HK-2 (cell line): ENCODE measurements at regions not wholly inside any gene's neighbourhood (a gene's known extent, or its start where the extent isn't known, plus 50 kb on each side); places are given as distances from the start of the nearest gene placed in this dataset.
"Not testable (repeated sequence)": the region's sequence is repeated elsewhere in the genome, so short reads cannot be mapped to it uniquely, and the experiment has no call there.

Experiments
- DNase-seq: peaks from one replicate; pipeline ENCODE4 v3.0.0-alpha.2; 2018; ENCODE audit not compliant: unreplicated experiment

DNA sequence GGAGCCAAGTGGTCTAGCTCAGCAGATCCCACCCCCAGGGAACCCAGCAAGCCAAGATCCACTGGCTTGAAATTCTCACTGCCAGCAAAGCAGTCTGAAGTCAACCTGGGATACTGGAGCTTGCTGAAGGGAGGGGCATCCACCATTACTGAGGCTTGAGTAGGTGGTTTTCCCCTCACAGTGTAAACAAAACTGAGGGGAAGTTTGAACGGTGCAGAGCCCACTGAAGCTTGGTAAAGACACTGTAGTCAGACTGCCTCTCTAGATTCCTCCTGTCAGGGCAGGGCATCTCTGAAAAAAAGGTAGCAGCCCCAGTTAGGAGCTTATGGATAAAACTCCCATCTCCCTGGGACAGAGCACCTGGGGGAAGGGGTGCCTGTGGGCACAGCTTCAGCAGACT is 819.5 kb upstream of the EPHA7 start:
- DNase-seq: no peak

DNA sequence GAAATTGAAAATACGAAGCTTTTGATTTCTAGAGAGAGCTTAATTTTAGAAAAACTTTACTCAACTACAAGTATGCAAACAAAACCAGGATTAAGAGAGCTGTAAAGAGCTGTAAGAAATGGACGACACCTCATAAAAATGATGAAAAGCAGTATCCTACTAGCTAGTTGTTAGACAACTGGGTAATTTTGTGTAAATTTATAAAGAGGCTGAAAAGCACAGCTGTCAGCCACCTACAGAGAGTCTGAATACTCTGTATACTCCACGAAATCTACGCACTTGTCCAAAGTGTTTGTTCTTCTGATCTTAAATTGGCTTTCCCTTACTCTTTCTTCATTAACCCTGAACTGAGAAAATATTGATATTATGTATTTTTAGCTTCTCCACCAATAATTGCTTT is 808.4 kb upstream of the EPHA7 start:
- no peak for DNase-seq

DNA sequence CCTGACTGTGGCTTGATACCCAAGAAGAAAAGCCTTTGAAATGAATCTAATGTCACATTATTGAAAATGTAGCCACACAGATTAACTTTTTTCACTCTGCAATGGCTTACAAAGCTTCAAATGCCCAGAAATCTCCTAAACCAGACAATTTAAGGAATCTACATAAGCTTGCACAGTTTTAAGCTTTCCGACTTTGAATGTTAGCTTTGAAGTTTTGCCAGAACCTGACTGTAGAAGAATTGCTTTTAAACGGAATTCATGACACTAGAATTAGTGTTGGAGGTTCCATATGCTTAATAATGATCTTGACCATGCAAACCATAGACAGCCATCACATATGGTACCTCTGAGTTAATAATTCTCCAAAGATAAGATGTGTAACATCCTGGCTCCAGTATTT is 798.5 kb upstream of the EPHA7 start:
- no peak for DNase-seq

DNA sequence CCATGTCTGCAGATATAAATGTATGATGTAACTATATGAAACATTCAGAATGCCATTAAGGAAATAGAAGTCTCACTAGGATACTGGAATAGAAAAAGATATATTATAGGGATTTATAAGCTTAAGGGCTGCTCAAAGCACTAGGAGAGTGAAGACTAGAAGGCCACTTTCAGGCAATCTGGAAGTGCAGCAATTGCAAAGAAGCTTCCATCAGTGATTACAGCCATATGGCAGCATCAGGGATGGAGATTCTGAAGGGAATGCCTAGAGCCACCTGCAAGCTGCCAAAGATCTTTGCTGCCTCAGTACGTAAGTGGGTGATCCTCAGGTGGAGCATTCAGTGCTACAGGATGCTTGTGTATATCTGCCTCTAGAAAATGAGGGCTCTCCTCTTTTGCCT is 796.2 kb upstream of the EPHA7 start:
- no peak for DNase-seq

DNA sequence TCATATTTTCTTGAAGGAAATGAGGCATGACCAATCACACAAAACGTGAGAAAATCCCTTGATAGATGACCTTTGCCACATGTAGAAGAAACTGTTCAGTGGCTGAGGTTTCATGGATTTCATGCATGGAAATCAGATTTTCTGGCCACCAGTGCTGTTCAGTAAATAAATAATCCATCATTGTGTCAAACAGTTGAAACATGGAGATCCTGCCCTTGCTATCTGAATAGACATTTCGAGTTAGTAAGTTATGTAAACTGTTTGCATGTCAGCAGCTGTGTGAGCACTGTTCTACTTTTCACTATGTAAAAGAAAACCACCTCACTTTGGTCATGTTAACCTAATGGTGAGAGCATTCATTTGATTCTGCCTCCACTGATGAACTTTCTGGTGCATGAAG is 793.9 kb upstream of the EPHA7 start:
- no peak for DNase-seq

DNA sequence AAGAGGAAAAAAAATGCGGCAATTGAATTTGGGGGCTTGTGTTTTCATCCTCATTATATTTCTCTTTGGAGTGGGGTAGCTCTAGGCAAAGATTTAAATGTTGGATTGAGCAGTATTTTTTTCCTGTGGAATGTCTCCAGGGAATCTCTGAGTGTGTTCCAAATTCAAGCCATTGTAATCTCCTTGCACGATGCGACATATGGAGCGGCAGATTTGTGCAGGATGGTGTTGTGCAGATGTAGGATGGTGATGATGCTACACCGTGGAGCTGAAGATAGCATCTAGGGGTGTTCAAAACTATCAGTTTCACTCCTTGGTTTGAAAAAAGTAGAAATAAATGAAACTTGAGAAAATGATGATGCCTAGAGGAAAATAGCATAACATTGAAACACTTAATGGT is 777.5 kb upstream of the EPHA7 start:
- no peak for DNase-seq

DNA sequence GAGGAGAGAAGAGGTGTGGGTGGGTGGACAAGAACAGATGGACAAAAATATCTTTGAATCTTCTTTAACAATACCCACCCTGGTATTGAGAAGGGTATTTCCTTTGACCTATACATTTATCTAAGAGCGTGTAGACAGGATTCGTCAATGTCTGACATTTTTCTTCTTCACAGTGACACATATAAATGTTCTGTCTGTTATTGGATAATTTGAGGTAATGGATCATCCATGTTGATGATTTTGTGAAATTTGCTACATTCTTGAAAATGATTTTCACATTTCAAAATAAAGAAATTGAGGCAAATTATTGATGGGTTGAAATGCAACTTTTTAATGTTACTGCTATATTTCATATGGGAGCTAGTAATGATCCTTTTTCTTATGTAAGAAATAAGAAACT is 770.7 kb upstream of the EPHA7 start:
- no peak for DNase-seq

DNA sequence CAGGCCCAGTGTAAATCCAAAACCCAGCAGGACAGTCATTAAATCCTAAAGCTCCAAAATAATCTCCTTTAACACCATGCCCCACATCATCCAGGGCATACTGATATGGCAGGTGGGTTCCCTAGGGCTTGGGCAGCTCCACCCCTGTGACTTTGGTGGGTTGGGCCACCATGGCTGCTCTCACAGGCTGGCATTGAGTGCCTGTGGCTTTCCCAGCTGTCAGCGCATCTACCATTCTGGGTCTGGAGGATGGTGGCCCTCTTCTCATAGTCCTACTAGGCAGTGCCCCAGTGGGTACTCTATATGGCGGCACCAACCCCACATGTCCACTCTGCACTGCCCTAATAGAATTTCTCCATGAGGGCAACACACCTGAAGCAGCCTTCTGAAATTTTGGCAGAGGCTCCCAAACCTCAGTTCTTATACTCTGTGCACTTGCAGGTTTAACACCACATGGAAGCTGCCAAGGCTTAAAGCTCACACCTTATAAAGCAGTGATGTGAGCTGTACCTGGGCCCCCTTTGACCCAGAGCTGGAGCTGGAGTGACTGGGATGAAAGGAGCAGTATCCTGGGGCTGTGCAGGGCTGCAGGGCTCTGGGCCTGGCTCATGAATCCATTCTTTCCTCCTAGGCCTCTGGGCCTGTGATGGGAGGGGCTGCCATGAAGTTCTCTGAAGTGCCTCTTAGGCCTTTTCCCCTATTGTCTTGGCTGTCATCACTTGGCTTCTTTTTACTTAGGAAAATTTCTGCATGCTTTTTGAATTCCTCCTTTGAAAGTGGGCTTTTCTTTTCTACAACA is 765.5 kb upstream of the EPHA7 start:
- no peak for DNase-seq

DNA sequence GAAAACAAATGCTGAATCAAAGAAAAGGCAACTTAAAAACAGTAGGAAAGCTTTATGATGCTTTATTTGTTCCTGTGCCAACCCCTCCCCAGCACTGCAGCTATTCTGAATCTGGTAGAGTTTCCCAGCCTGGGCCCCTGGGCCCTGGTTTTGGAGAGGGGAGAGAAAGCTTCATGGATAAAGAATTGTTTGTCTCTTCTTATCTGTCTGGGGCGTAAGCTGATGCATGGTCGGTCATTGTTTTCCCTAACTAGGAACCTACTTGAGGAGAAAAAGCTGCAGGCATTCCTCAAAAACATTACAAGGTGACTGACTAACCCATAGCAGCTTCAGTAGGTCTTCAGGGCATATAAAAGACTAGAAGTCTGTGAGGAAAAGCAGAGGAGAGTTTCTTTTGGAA is 758.1 kb upstream of the EPHA7 start:
- DNase-seq: no peak

DNA sequence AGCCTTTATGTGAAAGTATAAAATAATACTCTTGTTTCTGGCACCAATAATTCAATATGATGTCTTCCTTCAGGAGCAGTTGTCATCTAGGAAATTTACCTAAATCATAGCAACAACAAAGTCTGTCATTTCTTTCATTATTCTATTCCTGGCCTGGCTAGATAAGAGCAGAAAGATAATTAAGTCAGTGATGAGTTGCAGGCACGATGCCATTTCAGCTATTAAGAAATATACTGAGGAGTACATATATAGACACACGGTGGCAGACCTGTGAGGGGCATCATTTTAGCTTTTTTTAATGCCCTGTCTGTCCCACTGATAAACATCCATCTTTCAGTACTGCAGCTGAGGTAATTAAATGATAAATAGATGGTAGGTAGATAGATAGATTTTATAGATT is 756.1 kb upstream of the EPHA7 start:
- DNase-seq: no peak

DNA sequence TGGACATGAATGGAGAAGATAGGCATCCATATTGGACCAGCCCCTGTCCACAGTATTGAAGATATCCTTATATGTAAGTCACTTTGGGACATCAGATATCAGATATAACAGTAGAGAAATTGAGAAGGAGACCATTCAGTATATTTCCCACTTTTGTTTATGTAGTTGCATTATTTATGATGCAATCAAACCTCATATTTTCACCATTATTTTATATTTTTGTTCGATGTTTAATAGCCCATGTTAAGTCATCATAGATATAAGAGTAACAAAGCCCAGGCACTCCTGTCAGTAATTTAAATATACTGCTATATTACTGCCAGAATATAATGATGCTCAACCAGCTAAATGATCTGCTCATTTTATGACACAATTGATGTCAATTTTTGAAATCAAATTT is 744.5 kb upstream of the EPHA7 start:
- DNase-seq: no peak

DNA sequence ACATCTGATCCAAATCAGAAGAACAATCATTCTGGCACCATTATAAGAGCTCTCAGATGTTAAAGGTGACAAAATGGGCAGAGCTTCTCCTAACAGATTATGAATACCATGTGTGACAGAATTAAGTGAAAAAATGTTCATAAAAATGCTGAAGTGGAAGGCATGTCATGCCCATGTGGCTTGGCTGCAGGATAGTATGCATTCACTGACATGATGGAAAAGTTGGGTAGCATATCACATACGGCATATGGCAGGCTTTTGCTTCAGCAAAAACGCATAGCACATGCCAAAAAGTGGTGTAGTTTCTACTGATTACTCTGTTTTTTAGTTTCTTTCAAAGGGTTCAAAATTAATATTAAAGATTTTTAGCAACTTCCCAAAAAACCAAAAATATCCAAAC is 731.5 kb upstream of the EPHA7 start:
- no peak for DNase-seq

DNA sequence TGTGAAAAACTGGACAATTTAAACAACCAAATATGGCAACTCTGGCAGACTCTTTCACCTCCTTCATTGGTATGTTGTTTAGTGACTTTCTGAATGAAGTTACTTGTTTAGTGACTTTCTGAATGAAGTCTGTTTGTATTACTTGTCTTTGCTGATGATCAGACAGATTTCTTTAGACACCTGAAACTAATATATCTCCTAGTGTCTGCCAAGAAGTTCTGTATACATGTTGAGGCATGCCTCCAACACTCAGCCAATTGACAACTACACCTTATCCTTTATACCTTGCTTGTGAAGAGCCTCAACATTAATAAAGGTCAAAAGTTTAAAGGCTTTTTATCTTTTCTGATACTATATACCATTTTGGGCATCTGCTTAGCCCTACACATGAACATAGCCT is 725.4 kb upstream of the EPHA7 start:
- DNase-seq: no peak

DNA sequence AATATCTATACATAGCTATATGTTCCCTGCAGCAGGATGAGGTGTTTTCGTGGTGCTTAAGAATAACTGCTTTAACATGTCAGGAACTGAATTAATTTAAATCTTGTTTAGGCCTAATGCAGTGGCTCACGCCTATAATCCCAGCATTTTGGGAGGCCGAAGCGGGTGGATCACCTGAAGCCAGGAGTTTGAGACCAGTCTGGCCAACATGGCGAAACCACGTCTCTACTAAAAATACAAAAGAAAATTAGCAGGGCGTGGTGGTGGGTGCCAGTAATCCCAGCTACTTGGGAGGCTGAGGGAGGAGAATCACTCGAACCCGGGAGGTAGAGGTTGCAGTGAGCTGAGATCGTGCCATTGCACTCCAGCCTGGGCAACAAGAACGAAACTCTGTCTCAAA is 717.8 kb upstream of the EPHA7 start:
- DNase-seq: not testable (repeated sequence)

DNA sequence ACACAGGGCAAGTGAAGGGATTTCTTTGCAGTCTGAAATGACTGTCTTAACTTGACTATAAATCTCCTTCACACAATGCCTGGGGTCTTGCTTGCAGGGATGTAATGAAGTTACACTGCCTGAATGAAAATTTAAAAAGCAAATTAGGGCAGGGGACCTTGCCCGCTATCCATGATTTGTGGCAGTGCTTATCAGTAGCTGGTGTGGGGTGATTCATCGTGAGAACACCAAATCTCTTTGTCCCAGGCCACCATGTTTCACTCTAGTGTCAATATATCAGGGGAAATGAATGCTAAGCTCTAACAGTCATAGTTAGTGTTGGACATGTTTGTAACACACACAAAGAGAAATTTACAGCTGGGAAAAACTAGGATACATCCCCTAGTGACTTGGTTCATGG is 713.7 kb upstream of the EPHA7 start:
- no peak for DNase-seq

DNA sequence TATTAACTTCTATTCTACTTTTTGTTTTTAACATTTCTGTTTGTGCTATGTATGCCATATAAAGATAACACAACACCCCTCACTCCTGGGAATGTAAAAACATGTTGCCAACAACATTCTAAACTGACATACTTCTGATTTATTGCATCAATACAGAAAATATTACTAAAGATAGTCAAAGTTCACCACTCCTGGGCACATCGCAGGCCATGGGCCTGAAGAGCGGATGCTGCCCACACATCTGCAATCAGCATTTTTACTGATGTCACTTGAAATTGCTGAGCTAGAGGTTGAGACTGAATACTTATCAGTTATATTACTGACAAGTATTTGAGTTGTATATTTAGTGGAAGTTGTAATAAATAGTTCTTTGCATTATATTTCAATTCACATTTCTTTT is 711.9 kb upstream of the EPHA7 start:
- no peak for DNase-seq

DNA sequence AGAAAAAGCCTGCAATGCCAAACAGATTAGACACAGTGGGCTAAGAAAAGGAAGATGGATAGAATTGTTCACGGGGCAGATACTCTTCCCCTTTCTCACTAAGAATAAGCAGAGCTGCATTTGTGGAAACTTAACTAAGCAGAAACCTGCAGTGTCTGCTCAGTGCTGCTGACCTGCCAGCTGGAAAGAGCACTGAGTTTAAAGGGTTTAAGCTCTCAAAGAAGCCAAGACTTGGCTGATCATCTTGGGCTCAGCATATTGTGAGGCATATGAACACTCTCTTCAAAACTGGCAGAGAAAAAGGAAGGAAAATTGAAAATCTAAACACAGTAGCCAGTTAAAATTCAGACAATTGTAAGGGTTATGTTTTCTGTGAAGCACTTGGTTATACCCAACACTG is 711.1 kb upstream of the EPHA7 start:
- DNase-seq: no peak

DNA sequence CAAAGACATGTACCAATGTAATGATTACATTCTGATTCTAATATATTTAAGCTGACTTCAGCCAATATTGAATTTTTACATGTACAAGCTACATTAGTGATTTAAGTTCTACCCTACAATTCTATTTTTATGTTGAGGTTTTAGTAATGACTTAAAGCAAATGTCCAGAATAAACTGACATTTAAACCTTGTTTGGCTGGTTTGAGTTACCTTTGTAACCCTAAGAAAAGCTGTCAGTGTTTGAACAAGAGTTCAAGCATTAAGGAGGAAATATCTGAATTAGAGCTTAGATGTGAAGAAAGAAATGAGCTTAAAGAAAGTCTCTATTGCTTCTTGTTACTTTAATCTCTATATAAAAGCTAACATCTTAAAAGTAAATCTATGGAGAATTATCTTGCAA is 710.6 kb upstream of the EPHA7 start:
- DNase-seq: no peak

DNA sequence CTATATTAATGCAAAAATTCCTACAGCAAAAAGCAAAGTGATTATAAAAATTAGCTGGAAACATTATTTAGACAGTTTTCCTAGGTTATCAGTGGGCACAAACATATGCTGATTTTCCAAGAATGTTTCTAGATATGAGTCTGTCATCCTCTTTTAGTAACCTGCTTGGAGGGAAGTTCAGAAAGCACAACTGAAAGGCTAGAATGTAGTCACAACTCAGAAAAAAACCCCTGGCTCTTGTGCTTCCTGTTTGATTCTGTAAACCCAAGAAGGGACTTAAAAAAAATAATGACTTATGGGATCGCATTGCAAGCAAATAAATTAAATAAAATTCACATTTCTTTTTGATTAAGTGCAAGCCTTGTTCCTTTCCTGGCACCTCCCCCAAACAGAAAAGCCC is 708.4 kb upstream of the EPHA7 start:
- DNase-seq: no peak

DNA sequence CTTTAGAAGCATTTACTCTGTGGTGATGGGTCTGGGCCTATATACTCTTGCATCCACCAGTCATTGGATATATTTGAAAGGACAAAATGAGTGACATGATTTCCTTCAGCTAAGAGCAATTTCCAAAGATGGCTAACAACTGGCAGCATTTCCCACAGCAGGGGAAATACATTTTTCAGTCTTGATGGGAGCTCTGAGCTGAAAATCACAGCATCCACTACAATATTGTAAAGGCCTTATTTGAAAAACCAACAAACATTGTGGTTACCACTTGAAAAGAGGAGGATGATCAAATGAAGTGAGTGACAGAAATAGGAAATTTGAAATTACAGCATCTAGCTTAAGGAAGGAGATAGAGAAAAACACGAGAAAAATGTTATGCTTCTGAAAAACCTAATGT is 705.0 kb upstream of the EPHA7 start:
- no peak for DNase-seq

DNA sequence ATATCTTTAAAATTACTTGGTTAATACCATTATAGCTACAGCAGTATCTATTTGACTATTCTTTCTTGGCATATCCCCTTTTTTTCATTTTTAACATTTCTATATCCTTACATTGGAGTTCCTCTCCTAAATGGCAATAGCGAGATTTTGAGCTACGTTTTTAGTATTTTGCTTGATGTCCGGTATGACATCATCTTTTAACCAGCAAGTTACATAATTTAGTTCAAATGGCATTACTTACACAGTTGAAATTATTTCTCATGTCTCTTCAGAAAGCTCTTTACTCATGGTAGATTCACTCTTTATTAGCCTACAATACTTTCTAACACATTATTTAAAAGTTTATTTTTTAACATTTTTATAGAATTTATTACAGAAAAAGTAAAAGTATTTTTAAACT is 701.7 kb upstream of the EPHA7 start:
- no peak for DNase-seq

DNA sequence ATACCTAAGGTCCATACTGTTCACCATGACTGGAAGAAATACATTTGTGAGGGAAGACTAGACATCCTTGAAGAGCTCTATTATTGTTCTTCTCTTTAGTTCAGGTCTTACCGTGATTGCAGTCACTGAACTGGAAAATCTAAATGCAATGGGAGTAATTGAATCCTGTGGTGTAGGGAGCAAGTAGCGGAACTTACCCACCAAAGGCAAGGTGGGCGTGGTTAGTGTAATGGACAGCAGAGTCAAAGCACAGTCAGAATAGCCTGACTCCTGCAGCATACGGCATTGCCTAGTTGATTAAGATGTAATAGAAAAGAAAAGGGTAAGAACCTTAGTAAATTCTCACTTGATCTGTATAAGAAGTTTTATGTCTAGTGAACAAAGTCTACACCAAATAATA is 679.7 kb upstream of the EPHA7 start:
- DNase-seq: peak; percentile 2

DNA sequence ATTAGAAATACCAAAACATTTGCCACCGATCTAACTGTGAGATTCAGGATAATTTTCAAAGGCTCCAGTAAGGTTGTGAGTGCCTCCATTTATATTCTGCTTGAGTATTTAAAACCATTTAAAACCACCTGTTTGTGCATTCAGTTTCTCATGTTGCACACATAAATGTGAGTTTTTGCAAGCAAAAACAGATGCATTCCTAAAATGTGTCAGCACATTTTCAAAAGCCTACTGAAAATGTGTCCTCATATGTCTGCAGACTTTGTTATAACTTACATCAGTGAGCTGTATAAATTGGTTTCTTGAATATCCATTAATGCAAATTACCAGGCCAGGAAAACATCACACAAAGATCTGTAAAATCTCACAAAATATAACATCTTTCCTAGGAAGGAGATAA is 676.6 kb upstream of the EPHA7 start:
- DNase-seq: no peak

DNA sequence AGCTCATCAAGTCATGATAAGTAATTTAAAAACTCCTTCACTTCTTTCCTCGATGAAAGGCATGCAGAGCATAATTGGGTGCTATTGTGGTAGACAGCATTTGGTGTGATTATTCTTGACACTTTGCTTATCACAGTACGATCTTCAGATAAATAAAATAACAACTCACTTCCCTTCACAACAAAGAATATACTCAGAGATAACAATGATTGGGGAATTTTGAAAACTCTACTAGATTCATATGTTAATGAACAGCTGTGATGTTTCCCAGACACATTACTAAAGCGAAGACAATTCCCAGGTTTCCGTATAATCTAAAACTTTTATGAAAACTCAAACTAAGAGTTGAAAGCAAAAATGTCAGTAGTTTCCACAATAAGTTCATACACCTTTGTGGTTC is 670.6 kb upstream of the EPHA7 start:
- no peak for DNase-seq
